HG02571 (cell line): ENCODE measurements at regions not wholly inside any gene's neighbourhood (a gene's known extent, or its start where the extent isn't known, plus 50 kb on each side); places are given as distances from the start of the nearest gene placed in this dataset.
"Not testable (repeated sequence)": the region's sequence is repeated elsewhere in the genome, so short reads cannot be mapped to it uniquely, and the experiment has no call there.

Experiments used
- ATAC-seq: cut with Tn5 transposase; IDR thresholded peaks from one replicate; pipeline ENCODE4 v1.9.1; 2021; ENCODE audit warnings: mild to moderate bottlenecking, moderate library complexity; ENCODE audit not compliant: unreplicated experiment

DNA sequence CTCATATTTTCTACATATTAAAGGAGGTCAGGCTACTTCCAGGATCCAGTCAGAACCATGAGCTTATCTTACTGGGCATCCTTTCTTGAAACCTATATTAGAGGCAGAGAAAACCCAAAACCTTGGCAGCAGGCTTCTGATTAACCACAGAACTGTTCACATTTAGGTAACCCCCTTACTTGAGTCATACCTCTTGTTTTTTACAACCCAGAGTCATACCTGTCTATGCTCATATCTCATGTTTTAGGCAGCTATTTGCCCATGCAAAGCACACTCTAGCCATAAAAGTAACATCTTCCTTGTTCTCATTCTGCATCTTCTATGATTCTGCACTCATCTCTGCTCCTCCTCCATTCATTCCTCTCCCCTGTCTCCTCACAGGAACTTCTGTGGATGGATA, 138.0 kb upstream of the SMIM31 start:
- ATAC-seq, result no peak

DNA sequence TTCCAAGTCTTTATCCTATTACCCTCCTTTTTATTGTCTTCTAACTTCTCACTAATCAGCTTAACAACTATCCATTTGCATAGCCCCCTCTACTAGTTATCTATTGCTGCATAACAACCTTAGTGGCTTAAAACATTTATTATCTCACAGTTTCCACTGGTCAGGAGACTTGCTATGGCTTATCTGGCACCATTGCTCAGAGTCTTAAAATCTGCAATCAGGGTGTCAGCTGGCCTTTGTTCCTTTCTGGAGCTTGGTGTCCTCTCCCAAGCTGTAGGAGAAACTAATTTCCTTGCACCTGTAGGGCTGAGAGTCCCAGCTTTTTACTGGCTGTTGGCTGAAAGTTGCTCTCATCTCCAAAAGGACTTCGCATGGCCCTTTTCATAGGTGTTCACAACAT, 137.0 kb upstream of the SMIM31 start:
- no peak for ATAC-seq

DNA sequence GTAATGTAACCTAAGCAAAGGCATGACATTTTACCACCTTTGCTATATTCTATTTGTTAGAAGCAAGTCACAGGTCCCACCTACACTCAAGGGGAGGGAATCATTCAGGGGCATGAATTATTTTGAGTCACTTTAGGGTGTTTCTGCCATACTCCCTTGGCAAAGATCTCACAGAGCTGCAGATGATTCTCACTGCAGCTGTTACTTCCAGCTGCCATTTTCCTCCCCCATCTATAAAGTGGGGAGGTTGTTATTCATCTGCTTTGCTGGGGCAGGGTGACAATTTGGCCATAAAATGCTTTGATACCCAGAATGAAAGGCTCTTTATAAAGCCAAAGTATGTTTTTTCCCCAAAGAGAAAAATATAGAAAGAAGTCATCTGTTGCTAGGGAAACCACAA, 136.5 kb upstream of the SMIM31 start:
- ATAC-seq, result no peak

DNA sequence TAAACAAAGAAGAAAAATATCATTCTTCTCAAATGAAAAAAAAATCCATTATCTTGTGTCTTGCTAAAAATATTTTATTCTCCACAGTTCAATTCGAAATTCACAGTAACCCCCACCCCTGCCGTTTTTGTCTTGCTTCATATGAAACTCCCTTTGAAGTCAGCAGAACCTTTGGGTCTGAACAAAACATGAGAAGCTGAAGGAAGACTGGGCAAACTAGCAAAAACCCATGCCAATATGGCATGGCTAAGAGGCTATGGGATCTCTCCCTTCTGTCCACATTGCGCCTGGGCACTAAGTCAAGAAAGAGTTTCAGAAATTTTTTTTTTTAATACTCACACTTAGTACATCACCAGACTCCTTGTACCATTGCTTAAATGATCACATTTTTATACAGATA, 136.0 kb upstream of the SMIM31 start:
- no peak for ATAC-seq

DNA sequence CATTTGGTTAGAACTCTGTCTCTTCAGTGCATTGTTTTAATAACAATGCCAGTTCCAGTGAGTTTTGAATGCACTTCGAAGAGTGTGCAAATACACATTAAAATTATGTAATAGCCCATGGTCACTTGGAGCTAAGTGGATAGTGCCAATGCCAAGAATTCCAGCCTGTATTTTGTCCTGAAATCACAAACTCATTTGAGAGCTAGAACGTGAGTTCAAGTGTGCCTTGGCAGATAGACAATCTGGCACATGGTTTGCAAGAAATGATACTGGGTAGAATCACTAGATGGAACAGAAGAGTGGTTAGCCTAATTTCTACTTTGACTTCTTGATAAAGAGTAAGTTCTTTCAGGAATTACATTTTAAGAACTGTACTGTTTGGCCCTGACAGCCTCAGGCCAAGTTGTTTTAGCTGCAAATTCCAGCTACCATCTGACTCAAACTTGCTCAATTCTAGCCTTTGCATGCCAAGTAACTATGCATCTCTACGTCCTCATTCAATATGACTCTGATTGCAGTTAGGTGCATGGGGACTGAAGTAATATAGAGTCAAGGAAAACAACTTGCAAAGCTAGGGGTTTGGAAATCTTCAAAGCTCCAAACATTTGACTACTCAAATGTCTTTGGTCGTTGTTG, 131.9 kb upstream of the SMIM31 start:
- ATAC-seq, result no peak

DNA sequence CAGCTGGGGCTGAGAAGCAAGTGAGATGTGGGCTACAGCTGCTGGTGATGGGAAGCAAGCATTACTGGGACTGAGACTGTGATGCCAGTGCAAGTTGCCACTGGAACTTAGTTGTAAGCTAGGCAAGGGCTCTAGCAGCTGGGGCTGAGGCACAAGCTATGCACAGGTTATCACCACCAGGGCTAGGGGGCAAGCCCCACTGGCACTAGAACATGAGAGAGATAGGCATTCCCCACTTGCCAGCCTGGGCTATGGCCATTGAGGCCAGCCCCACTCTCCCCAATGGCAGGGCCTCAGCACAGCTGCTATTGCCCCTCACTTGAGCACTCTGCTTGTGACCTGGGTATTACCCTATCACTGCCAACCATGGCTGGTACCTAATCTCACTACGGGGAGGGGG, 130.8 kb upstream of the SMIM31 start:
- ATAC-seq, result no peak

DNA sequence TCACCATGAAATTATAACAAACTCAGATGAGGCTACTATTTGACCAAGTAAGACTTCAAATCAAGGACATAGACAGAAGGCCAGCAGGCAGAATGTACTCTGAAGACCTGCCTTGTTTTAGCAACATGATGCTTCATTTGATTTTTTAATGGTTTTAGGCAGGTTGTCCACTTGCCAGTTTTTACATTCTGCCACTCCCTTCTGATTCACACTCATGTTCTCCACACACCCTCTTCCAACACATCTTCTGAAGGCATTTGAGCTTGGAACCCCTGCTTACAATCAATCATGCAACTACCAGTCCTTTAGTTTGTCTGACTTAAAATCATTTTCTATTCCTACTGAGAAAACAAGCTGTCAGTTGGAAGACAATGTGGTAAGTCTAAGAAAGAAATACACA, 114.9 kb upstream of the SMIM31 start:
- no peak for ATAC-seq

DNA sequence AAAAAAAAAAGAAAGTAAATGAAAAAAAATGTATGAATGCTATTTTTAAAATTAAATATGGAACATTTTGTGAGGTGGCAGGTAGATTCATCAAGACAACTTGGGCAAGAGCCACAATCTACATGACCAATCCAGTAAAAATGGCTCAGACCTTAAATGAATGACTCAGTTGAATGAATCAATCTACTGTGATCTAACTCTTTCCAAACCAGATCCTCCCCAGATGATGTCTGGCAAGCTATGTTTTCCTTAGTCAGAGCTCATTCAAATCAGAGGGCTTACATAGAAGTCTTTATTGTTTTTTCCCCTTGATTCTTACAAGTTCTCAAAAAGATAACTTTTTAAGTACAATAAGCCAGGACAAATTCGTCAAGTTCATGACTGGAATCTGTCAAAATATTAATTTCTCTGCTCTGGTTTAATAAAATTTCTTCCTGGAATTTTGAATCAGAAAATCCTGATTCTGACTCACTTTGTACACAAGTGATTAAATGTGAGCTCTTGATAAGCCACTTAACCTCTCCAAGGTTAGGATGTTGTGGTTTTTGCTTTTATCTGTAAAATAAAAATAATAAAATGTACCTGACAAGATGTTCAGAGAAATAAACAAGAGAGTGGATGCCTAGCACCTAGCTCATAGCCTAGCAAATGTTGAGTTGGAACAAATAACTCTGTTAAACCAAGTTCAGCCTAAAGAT, 105.6 kb upstream of the SMIM31 start:
- ATAC-seq, result no peak

DNA sequence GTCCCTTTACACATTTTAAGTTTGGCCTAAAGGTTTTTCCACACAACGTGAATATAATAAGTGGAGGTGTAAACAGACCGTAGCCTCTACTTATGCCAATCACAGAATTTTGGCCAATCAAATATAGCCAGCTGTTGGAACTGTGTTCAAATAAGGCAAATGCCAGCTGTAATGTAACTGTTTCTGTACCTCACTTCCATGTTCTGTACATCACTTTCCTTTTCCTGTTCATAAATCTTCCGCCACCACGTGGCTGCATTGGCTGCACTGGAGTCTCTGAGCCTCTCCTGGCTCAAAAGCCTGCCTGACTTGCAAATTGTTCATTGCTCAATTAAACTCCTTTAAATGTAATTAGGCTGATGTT, 105.1 kb upstream of the SMIM31 start:
- ATAC-seq, result no peak

DNA sequence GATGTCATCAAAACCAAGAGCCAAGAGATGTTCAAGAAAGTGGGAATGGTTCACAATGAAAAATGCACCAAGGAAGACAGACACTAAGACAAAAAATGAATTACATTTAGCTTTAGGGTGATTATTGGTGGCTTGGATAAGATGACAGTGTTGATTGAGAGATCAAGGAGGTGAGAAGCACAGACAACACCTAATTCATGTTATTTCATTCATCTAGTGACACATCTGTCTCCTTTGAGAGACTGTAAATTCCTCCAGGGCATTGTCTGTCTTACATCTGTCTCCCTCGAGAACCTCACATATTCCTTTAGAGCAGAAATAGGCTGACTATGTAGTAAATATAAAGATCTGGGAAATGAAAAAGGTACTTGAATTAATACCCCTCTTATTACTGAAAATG, 94.2 kb upstream of the SMIM31 start:
- no peak for ATAC-seq

DNA sequence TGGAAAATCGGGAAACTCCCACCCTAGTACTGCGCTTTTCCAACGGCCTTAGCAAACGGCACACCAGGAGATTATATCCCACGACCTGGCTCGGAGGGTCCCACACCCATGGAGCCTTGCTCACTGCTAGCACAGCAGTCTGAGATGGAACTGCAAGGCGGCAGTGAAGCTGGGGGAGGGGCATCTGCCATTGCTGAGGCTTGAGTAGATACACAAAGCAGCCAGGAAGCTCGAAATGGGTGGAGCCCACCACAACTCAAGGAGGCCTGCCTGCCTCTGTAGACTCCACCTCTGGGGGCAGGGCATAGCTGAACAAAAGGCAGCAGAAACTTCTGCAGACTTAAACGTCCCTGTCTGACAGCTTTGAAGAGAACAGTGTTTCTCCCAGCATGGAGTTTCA, 77.8 kb upstream of the SMIM31 start:
- ATAC-seq, result not testable (repeated sequence)

DNA sequence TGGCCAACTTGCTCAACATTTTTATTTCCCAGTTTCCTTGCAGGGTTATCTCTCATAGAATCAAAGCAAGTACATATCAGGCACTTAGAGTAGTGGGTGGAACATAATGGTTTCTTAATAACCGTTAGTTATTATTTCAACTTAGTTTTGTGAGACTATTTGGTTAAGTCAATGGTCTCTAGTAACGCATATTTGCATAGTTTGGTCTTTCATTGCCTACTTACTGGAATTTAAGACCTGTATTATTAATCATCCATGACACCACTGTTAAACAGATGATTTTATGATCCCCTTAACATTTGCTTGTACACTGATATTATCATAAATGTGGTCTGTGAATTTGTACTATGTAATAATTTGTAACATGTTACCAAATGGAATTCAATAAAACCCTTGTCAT, 70.9 kb upstream of the SMIM31 start:
- ATAC-seq, result no peak

DNA sequence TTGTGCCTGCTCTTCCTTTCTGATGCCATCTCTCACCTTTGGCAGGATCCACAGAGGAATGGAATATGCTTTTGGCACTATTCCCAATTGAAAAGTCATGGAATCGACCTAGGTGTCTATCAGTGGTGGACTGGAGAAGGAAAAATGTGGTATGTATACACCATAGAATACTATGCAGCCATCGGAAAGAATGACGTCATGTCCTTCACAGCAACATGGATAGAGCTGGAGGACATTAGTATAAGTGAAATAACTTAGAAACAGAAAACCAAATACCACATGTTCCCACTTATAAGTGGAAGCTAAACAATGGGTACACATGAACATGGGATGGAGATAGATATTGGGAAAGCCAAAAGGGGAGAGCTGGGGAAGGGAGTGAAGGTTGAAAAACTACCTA, 58.3 kb upstream of the SMIM31 start:
- no peak for ATAC-seq

DNA sequence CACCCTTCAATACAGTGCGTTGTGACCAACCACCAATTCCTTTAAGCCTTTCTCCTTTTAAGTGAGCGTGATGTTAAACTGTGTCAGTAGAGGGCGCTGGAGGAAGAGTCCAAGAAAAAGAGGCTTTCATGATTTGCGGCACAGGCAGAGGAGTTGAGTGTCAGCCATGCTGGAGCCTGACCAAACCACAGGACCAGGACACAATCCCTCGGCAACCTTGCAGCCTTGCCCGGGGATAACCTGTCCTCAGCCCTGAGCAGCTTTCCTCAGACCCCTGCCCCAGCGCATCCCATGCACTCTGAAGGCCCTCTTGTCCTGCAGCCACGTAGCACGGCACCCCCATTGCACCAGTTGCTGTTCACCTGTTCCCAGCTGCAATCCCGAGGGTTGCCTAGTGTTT, 53.5 kb upstream of the SMIM31 start:
- ATAC-seq, result no peak

DNA sequence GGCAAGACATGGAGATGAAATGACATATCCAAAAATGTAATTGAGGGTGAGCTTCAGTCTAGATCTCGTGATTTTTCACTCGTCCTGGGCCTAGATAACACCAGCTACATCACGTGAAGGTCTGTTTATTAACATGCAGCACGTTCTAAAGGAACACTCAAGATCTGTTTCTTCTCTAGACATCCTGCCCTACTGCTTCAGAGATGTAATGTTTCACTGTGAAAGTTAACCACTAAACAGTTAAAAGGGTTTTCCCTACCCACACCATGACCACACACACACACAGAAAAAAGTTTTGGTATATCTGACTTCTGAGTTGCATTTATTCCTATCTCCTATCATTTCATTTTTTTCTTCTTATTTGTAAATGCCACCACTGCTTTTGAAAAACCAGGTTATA, 52.3 kb upstream of the SMIM31 start:
- peak; percentile 62 for ATAC-seq
